Left lung (tissue), 4 donors: ENCODE measurements at regions not wholly inside any gene's neighbourhood (a gene's known extent, or its start where the extent isn't known, plus 50 kb on each side); places are given as distances from the start of the nearest gene placed in this dataset.
"Not testable (repeated sequence)": the region's sequence is repeated elsewhere in the genome, so short reads cannot be mapped to it uniquely, and the experiment has no call there.

Experiments used
- ATAC-seq: fragments of 200-7000 bp; cut with Tn5 transposase; one replicate; pipeline ENCODE4 v1.9.1; 2020; ENCODE audit warnings: moderate library complexity
- DNase-seq, 4 donors: peaks; one replicate each; pipeline ENCODE4 v3.0.0-alpha.2; 2013 to 2020
- H3K27ac ChIP-seq, 2 donors: fragments of 200-600 bp; sonication (generic) in 1 of 2; one replicate each; pipeline versions ENCODE4 v1.5.0 to v1.8.0; 2020 to 2021
- H3K27me3 ChIP-seq, 2 donors: fragments of 200-600 bp; sonication (generic) in 1 of 2; one replicate each; pipeline versions ENCODE4 v1.5.0 to v1.8.0; 2020 to 2021
- H3K36me3 ChIP-seq, 2 donors: fragments of 200-600 bp; sonication (generic) in 1 of 2; one replicate each; pipeline versions ENCODE4 v1.5.0 to v1.8.0; 2020 to 2021
- H3K4me1 ChIP-seq, 2 donors: fragments of 200-600 bp; one replicate each; pipeline ENCODE4 v1.8.0; 2021
- H3K4me3 ChIP-seq, 2 donors: fragments of 200-600 bp; sonication (generic) in 1 of 2; one replicate each; pipeline versions ENCODE4 v1.5.0 to v1.8.0; 2020 to 2021; ENCODE audit warnings: mild to moderate bottlenecking in 1 of 2
- H3K9me3 ChIP-seq, 2 donors: fragments of 200-600 bp; sonication (generic) in 1 of 2; one replicate each; pipeline versions ENCODE4 v1.5.0 to v1.8.0; 2020 to 2021
- CTCF ChIP-seq, 2 donors: fragments of 200-600 bp; sonication (generic) in 1 of 2; IDR thresholded peaks; one replicate each; pipeline versions ENCODE4 v1.5.0 to v1.8.0; 2021; ENCODE audit warnings: antibody characterized with exemption in 2 of 2
- intact Hi-C, 2 donors: fragments of 100-400 bp; cut with DNase I; formaldehyde crosslinking; loops; one replicate each; pipeline versions ENCODE4 v1.11.2 to v1.14.2; 2022
- donor health status: DM: no; HTN: yes; CAD: no.
- donor health status: DM: no; HTN: no; CAD: no.

- ATAC-seq (no peak), DNase-seq (no peak)
- Histone ChIP-seq H3K9me3 (peaks cover 0 to 10% of the 10 kb centered on the region in 2 donors), H3K27me3 (no peaks in the 10 kb centered on the region), H3K4me3 (no peak overlapping the region), H3K36me3 (no peaks in the 10 kb centered on the region), H3K4me1 (no peaks in the 10 kb centered on the region), H3K27ac (no peak overlapping the region)
- no peak for TF ChIP-seq CTCF (IDR thresholded peaks at IDR 0.05)
- intact Hi-C loops = no loop called here
Measured at GRCh38 chr2:132279344-132279743, 117.6 kb upstream of the ANKRD30BL start.

GRCh38 chr2:132279930-132280615 lies 118.3 kb upstream of the ANKRD30BL start:
- H3K4me3 ChIP-seq = no peak overlapping the region
- no peaks in the 10 kb centered on the region for H3K4me1 ChIP-seq
- H3K36me3 ChIP-seq = no peaks in the 10 kb centered on the region
- no peak overlapping the region for H3K27ac ChIP-seq
- ATAC-seq = no peak
- no peak for DNase-seq
- H3K27me3 ChIP-seq = no peaks in the 10 kb centered on the region
- peaks cover 0 to 10% of the 10 kb centered on the region in 2 donors for H3K9me3 ChIP-seq
- intact Hi-C loops = no loop called here
- no peak for TF ChIP-seq CTCF (IDR thresholded peaks at IDR 0.05)

GRCh38 chr2:132280912-132281311 lies 119.2 kb upstream of the ANKRD30BL start:
- no peak for ATAC-seq
- no peak for TF ChIP-seq CTCF (IDR thresholded peaks at IDR 0.05)
- Histone ChIP-seq H3K27me3 (no peaks in the 10 kb centered on the region), H3K36me3 (no peaks in the 10 kb centered on the region), H3K4me3 (no peak overlapping the region), H3K4me1 (no peaks in the 10 kb centered on the region), H3K27ac (no peak overlapping the region), H3K9me3 (peaks cover 0 to 10% of the 10 kb centered on the region in 2 donors)
- intact Hi-C loops = no loop called here
- no peak for DNase-seq

GRCh38 chr2:132282104-132282503 lies 120.4 kb upstream of the ANKRD30BL start:
- ATAC-seq, DNase-seq, intact Hi-C loops, H3K27me3 ChIP-seq, H3K27ac ChIP-seq, H3K36me3 ChIP-seq, H3K4me1 ChIP-seq, H3K4me3 ChIP-seq: not testable (repeated sequence)
- H3K9me3 ChIP-seq = peaks cover 0 to 10% of the 10 kb centered on the region in 2 donors

- H3K27ac ChIP-seq = no peak overlapping the region
- no peaks in the 10 kb centered on the region for H3K4me1 ChIP-seq
- intact Hi-C loops = no loop called here
- no peaks in the 10 kb centered on the region for H3K36me3 ChIP-seq
- peaks cover 0 to 10% of the 10 kb centered on the region in 2 donors for H3K9me3 ChIP-seq
- no peak for DNase-seq
- no peak for TF ChIP-seq CTCF (IDR thresholded peaks at IDR 0.05)
- H3K4me3 ChIP-seq = no peak overlapping the region
- peaks cover 0 to 8% of the 10 kb centered on the region in 2 donors for H3K27me3 ChIP-seq
- no peak for ATAC-seq
Measured at GRCh38 chr2:132282911-132283310, 121.2 kb upstream of the ANKRD30BL start.

- H3K4me3 ChIP-seq, DNase-seq, intact Hi-C loops, H3K27ac ChIP-seq, H3K36me3 ChIP-seq, H3K27me3 ChIP-seq, H3K9me3 ChIP-seq, H3K4me1 ChIP-seq, ATAC-seq: not testable (repeated sequence)
Measured at GRCh38 chr2:132286289-132286911, 124.6 kb upstream of the ANKRD30BL start.

- H3K27ac ChIP-seq, H3K36me3 ChIP-seq, H3K27me3 ChIP-seq, H3K4me1 ChIP-seq, H3K4me3 ChIP-seq, intact Hi-C loops, DNase-seq, ATAC-seq, H3K9me3 ChIP-seq: not testable (repeated sequence)
Measured at GRCh38 chr2:132287910-132288309, 126.2 kb upstream of the ANKRD30BL start.

- H3K27ac ChIP-seq, DNase-seq, H3K4me3 ChIP-seq, H3K27me3 ChIP-seq, H3K36me3 ChIP-seq, ATAC-seq, H3K4me1 ChIP-seq, intact Hi-C loops, H3K9me3 ChIP-seq: not testable (repeated sequence)
Measured at GRCh38 chr2:132289138-132289537, 127.4 kb upstream of the ANKRD30BL start.

GRCh38 chr2:132289812-132290211 lies 126.8 kb upstream of the GPR39 start:
- H3K27ac ChIP-seq, DNase-seq, H3K4me3 ChIP-seq, H3K4me1 ChIP-seq, ATAC-seq, intact Hi-C loops, H3K36me3 ChIP-seq, H3K9me3 ChIP-seq, H3K27me3 ChIP-seq: not testable (repeated sequence)
